ENCODE measurements at regions not wholly inside any gene's neighbourhood (a gene's known extent, or its start where the extent isn't known, plus 50 kb on each side); places are given as distances from the start of the nearest gene placed in this dataset.

DNA sequence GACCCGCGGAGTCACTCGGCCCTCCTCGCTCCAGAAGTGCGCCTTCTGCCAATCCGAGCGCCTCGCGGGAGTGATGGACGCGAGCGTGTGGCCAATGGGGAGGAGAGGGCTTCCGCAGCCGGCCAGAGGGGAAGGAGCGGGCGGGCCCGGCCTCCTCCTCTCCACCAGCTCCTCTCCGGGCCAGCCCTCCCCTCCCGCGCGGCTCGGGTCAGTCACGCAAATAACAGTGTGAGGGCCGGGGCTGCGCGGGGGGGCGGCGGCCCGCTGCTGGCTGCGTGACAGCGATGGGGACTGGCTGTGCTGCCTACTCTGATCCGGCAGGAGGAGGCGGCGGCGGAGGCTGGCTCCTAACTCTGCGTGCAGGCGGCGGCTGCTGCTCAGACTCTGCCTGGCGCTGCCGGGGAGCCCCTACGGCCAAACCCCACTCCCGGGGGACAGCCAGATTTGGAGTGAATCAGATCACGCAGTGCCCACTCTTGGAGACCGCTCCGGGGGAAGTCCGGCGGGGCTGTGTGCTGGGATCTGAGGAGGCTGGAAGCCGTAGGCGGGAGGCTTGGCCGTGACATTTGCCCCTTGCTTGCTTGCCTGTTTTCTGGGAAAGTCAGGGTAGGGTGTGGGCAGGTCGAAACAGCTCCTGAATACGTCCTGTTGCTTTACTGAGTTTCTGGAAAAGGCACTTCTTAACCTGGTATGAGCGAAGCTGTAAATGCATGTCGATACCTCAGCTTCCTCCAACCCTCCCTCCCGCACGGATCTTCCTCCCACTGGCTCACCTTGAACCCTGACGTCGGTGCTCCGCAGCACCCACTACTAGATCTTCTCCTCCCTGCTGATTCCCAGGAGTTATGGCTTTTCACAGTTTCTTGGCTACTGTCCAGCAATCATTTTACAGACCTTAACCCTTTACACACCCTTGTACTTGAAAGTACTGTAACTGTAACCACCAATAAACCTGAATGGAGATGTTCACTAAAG, 97.9 kb upstream of the SERTAD2 start (continued):
- TF ChIP-seq, protein P1, sequence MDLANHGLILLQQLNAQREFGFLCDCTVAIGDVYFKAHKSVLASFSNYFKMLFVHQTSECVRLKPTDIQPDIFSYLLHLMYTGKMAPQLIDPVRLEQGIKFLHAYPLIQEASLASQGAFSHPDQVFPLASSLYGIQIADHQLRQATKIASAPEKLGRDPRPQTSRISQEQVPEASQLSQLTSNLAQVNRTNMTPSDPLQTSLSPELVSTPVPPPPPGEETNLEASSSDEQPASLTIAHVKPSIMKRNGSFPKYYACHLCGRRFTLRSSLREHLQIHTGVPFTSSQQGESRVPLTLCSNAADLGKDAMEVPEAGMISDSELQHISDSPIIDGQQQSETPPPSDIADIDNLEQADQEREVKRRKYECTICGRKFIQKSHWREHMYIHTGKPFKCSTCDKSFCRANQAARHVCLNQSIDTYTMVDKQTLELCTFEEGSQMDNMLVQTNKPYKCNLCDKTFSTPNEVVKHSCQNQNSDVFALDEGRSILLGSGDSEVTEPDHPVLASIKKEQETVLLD (CRISPR knock-in tag; IDR thresholded peaks at IDR 0.05; ENCODE audit: low read depth), result no peak; the same call in 1 of the 2 replicates
- peak; percentile 63 for TF ChIP-seq BHLHE40 (IDR thresholded peaks at IDR 0.05; ENCODE audit: low read length)
- peak; percentile 34; the same call in 1 of the 2 replicates for TF ChIP-seq ZSCAN20 (CRISPR knock-in tag; IDR thresholded peaks at IDR 0.05; ENCODE audit: borderline replicate concordance)
- peak; percentile 64; the same call in 1 of the 2 replicates for TF ChIP-seq YEATS4 (CRISPR knock-in tag; IDR thresholded peaks at IDR 0.05; ENCODE audit: borderline replicate concordance)
- TF ChIP-seq ZNF407 (CRISPR knock-in tag; IDR thresholded peaks at IDR 0.05; ENCODE audit: not compliant biosample characterization), result peak; percentile 43
- TF ChIP-seq RBAK (CRISPR knock-in tag; IDR thresholded peaks at IDR 0.05), result no peak
- TF ChIP-seq, protein P2, sequence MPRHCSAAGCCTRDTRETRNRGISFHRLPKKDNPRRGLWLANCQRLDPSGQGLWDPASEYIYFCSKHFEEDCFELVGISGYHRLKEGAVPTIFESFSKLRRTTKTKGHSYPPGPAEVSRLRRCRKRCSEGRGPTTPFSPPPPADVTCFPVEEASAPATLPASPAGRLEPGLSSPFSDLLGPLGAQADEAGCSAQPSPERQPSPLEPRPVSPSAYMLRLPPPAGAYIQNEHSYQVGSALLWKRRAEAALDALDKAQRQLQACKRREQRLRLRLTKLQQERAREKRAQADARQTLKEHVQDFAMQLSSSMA (CRISPR knock-in tag; IDR thresholded peaks at IDR 0.05), result no peak; the same call in 1 of the 2 replicates
- TF ChIP-seq, protein P3, sequence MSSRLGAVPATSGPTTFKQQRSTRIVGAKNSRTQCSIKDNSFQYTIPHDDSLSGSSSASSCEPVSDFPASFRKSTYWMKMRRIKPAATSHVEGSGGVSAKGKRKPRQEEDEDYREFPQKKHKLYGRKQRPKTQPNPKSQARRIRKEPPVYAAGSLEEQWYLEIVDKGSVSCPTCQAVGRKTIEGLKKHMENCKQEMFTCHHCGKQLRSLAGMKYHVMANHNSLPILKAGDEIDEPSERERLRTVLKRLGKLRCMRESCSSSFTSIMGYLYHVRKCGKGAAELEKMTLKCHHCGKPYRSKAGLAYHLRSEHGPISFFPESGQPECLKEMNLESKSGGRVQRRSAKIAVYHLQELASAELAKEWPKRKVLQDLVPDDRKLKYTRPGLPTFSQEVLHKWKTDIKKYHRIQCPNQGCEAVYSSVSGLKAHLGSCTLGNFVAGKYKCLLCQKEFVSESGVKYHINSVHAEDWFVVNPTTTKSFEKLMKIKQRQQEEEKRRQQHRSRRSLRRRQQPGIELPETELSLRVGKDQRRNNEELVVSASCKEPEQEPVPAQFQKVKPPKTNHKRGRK (CRISPR knock-in tag; IDR thresholded peaks at IDR 0.05), result no peak
- no peak for TF ChIP-seq SOX13 (IDR thresholded peaks at IDR 0.05)
- peak in 1 of 2 experiments; percentile 78; a peak in 2 of 4 replicates for TF ChIP-seq SOX13 (CRISPR knock-in tag; conservative IDR thresholded peaks at IDR 0.05 in 1 of 2, IDR thresholded peaks at IDR 0.05 in 1 of 2)
- TF ChIP-seq, protein P4, sequence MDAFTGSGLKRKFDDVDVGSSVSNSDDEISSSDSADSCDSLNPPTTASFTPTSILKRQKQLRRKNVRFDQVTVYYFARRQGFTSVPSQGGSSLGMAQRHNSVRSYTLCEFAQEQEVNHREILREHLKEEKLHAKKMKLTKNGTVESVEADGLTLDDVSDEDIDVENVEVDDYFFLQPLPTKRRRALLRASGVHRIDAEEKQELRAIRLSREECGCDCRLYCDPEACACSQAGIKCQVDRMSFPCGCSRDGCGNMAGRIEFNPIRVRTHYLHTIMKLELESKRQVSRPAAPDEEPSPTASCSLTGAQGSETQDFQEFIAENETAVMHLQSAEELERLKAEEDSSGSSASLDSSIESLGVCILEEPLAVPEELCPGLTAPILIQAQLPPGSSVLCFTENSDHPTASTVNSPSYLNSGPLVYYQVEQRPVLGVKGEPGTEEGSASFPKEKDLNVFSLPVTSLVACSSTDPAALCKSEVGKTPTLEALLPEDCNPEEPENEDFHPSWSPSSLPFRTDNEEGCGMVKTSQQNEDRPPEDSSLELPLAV (CRISPR knock-in tag; conservative IDR thresholded peaks at IDR 0.05; ENCODE audit: low read depth), result no peak
- no peak for TF ChIP-seq FOXO1 (CRISPR knock-in tag; IDR thresholded peaks at IDR 0.05)
- TF ChIP-seq ZNF160 (CRISPR knock-in tag; IDR thresholded peaks at IDR 0.05), result peak; percentile 78; the same call in 1 of the 2 replicates
- no peak for TF ChIP-seq ETV6 (CRISPR knock-in tag; conservative IDR thresholded peaks at IDR 0.05)

All from HepG2 (cell line).